WERI-Rb-1 (cell line): ENCODE measurements at regions not wholly inside any gene's neighbourhood (a gene's known extent, or its start where the extent isn't known, plus 50 kb on each side); places are given as distances from the start of the nearest gene placed in this dataset.
"Not testable (repeated sequence)": the region's sequence is repeated elsewhere in the genome, so short reads cannot be mapped to it uniquely, and the experiment has no call there.

ENCODE experiments used
- DNase-seq: peaks from one replicate; pipeline ENCODE4 v3.0.0-alpha.2; 2020
- H3K27ac ChIP-seq: fragments of 250-450 bp; sonication (Bioruptor Pico); 2 replicates; pipeline ENCODE4 v1.5.1; 2020; ENCODE audit warnings: mild to moderate bottlenecking, moderate library complexity
- H3K27me3 ChIP-seq: fragments of 250-450 bp; sonication (Bioruptor Pico); 2 replicates; pipeline ENCODE4 v1.5.1; 2021; ENCODE audit warnings: mild to moderate bottlenecking, low read depth, moderate library complexity; ENCODE audit not compliant: insufficient read depth, severe bottlenecking
- H3K36me3 ChIP-seq: fragments of 250-450 bp; sonication (Bioruptor Pico); 2 replicates; pipeline ENCODE4 v1.5.1; 2020; ENCODE audit warnings: mild to moderate bottlenecking, moderate library complexity
- H3K4me3 ChIP-seq: 2 replicates; pipeline ENCODE4 v1.5.1; 2011; ENCODE audit warnings: low read depth, mild to moderate bottlenecking, control low read depth, low read length
- H3K9me3 ChIP-seq: fragments of 250-450 bp; sonication (Bioruptor Pico); 2 replicates; pipeline ENCODE4 v1.5.1; 2021; ENCODE audit warnings: mild to moderate bottlenecking, moderate library complexity; ENCODE audit not compliant: severe bottlenecking
- CTCF ChIP-seq: IDR thresholded peaks from 2 replicates; pipeline ENCODE4 v1.5.1; 2011; ENCODE audit warnings: low read depth, mild to moderate bottlenecking, control low read depth, inconsistent platforms, low read length

GRCh38 chr12:86414201-86414600 is 158.0 kb upstream of the MGAT4C start:
- Histone ChIP-seq H3K27ac (no peak overlapping the region), H3K4me3 (no peak overlapping the region)
- TF ChIP-seq CTCF, result no peak

DNA sequence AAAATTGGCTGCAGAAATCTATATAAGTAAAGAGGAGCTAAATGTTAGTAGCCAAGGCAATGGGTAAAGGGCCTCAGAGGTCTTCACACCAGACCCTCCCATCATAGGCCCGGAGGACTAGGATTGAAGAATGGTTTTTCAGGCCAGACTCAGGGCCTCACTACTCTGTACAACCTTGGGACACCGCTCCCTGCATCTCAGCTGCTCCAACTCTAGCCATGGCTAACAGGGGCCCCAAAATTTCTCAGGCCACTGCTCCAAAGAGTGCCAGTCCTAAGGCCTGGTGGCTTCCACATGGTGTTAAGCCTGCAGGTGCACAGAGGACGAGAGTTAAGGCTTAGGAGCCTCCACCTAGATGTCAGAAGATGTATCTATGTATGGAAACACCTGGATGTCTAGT is 155.5 kb upstream of the MGAT4C start:
- no peak for TF ChIP-seq CTCF
- H3K4me3 ChIP-seq, result no peak overlapping the region
- H3K9me3 ChIP-seq, result no peaks in the 10 kb centered on the region
- H3K27ac ChIP-seq, result no peak overlapping the region
- H3K36me3 ChIP-seq, result no peaks in the 10 kb centered on the region
- no peaks in the 10 kb centered on the region for H3K27me3 ChIP-seq
- DNase-seq, result no peak

More at GRCh38 chr12:86414201-86414600, 158.0 kb upstream of the MGAT4C start:
- no peaks in the 10 kb centered on the region for H3K36me3 ChIP-seq
- H3K27me3 ChIP-seq, result no peaks in the 10 kb centered on the region
- H3K9me3 ChIP-seq, result no peaks in the 10 kb centered on the region
- DNase-seq, result no peak

GRCh38 chr12:86407620-86408208 is 151.5 kb upstream of the MGAT4C start:
- Histone ChIP-seq H3K4me3 (no peak overlapping the region), H3K27me3 (no peaks in the 10 kb centered on the region), H3K9me3 (no peaks in the 10 kb centered on the region), H3K27ac (no peak overlapping the region), H3K36me3 (no peaks in the 10 kb centered on the region)
- TF ChIP-seq CTCF, result no peak
- DNase-seq, result no peak

- Histone ChIP-seq H3K36me3 (no peaks in the 10 kb centered on the region), H3K27me3 (no peaks in the 10 kb centered on the region), H3K9me3 (no peaks in the 10 kb centered on the region), H3K27ac (no peak overlapping the region), H3K4me3 (no peak overlapping the region)
- no peak for TF ChIP-seq CTCF
- peak; percentile 13 for DNase-seq
Observed at GRCh38 chr12:86389949-86390348, 133.8 kb upstream of the MGAT4C start.

- Histone ChIP-seq H3K4me3 (no peak overlapping the region), H3K36me3 (no peaks in the 10 kb centered on the region), H3K27ac (no peak overlapping the region), H3K9me3 (no peaks in the 10 kb centered on the region), H3K27me3 (no peaks in the 10 kb centered on the region)
- DNase-seq, result no peak
- TF ChIP-seq CTCF, result no peak
Observed at GRCh38 chr12:86387591-86388145, 131.5 kb upstream of the MGAT4C start.

DNA sequence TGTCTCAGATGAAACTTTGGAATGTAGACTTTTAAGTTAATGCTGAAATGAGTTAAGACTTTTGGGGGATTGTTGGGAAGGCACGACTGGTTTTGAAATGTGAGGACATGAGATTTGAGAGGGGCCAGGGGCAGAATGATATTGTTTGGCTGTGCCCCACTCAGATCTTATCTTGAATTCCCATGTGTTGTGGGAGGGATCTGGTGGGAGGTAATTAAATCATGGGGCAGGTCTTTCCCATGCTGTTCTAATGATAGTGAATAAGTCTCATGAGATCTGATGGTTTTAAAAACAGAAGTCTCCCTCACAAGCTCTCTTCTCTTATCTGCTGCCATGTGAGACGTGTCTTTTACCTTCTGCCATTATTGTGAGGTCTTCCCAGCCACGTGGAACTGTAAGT is 127.6 kb upstream of the MGAT4C start:
- not testable (repeated sequence) for H3K36me3 ChIP-seq, H3K27me3 ChIP-seq, H3K9me3 ChIP-seq, DNase-seq, H3K27ac ChIP-seq, H3K4me3 ChIP-seq
